PC-9 (cell line): ENCODE measurements at regions not wholly inside any gene's neighbourhood (a gene's known extent, or its start where the extent isn't known, plus 50 kb on each side); places are given as distances from the start of the nearest gene placed in this dataset.

Experiments used
- CTCF ChIP-seq: fragments of 200-600 bp; sonication (generic); conservative IDR thresholded peaks from 2 replicates; pipeline ENCODE4 v1.6.1; 2017; ENCODE audit warnings: mixed run types, antibody characterized with exemption, mild to moderate bottlenecking, moderate library complexity
- EZH2 ChIP-seq: fragments of 200-600 bp; sonication (generic); IDR thresholded peaks from 2 replicates; pipeline ENCODE4 v1.8.0; 2017; ENCODE audit warnings: antibody characterized with exemption, low read depth

- no peak for TF ChIP-seq EZH2
- TF ChIP-seq CTCF, result no peak
Measured at GRCh38 chr11:45057938-45058646, 88.3 kb upstream of the PRDM11 start.
